ENCODE measurements at regions not wholly inside any gene's neighbourhood (a gene's known extent, or its start where the extent isn't known, plus 50 kb on each side); places are given as distances from the start of the nearest gene placed in this dataset.

DNA sequence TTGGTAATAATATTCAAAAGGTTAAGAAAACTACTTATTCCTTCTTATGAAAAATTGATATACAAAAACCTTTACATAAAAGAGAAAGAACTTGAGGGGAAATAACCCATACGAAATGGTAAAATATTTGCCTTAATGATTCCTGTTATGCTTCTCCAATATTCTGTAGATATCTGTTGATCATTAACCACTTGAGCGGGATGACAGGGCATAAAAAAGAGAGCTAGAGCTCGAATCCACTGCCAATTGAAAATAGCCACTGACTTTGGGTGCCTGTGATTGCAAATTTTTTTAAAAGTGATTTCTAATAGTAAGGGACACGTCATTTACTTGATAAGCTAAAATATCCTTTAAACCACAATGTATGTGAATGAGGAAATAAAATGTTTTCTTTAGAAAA lies 188.1 kb downstream of the MOXD1 start:
- peaks cover 4% of the 10 kb centered on the region; the same call in 1 of the 2 replicates for H3K36me3 Mint-ChIP-seq (ENCODE audit: low read depth)
- no peak overlapping the region for H3K27ac Mint-ChIP-seq
- TF ChIP-seq, protein P1, sequence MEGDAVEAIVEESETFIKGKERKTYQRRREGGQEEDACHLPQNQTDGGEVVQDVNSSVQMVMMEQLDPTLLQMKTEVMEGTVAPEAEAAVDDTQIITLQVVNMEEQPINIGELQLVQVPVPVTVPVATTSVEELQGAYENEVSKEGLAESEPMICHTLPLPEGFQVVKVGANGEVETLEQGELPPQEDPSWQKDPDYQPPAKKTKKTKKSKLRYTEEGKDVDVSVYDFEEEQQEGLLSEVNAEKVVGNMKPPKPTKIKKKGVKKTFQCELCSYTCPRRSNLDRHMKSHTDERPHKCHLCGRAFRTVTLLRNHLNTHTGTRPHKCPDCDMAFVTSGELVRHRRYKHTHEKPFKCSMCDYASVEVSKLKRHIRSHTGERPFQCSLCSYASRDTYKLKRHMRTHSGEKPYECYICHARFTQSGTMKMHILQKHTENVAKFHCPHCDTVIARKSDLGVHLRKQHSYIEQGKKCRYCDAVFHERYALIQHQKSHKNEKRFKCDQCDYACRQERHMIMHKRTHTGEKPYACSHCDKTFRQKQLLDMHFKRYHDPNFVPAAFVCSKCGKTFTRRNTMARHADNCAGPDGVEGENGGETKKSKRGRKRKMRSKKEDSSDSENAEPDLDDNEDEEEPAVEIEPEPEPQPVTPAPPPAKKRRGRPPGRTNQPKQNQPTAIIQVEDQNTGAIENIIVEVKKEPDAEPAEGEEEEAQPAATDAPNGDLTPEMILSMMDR (IDR thresholded peaks at IDR 0.05), result no peak
- H3K4me3 Mint-ChIP-seq, result no peak overlapping the region
- DNase-seq, result no peak
- H3K9me3 Mint-ChIP-seq, result no peaks in the 10 kb centered on the region
- H3K4me1 Mint-ChIP-seq (ENCODE audit: low read depth), result peaks cover 26% of the 10 kb centered on the region
- peaks cover 3% of the 10 kb centered on the region; the same call in 1 of the 2 replicates for H3K27me3 Mint-ChIP-seq (ENCODE audit: insufficient read depth)

DNA sequence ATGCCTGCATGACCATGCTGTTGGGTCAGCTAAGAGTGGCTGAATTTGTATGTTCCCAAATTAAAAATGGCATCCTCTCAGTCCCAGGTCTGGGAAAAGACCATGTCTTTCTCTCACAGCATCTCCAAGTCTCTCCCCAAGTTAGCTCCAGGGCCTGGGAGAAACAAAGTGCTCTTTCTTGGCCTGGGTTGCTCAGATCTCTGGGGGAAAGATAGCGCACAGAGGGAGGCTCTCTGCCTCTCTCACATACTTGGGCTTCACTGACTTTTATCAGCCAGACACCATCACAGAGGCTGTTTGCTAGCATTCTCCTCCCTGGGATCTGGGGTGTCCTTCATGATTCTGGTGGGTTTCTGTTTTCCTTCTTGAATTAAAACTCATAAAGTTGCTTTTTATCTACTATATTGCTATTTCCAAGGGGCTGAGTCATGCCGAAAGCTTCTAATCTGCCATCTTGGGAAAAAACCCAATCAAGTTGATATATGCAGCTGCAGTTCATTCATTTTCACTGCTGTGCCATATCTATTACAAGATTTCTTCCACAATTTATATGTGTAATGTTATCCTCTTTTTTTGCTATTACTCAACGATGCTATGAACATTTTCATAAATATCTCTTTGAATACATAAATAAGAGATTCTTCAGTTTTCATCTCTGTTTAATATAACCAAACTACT lies 190.2 kb downstream of the MOXD1 start:
- no peak overlapping the region for H3K27ac Mint-ChIP-seq

DNA sequence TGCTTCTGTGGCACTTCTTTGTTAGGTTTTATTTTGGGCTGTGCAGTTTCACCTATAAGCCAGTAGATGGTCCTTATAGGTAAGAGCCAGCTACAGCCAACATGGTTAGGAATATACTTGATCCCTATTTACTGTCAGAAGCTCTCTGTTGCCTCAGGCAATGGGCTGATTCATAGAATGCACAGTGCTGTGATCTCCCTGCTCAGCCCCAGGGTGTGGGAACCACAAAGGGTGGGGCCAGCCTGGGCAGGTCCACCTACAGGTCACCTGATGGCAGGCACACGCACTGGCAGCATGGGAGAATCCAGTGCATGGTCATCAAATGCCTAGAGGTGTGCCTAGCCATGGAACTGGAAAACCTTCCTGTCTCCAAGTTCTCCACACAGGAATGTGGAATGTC lies 191.9 kb downstream of the MOXD1 start:
- DNase-seq, result peak; percentile 76
- H3K27me3 Mint-ChIP-seq (ENCODE audit: insufficient read depth), result peaks cover 3% of the 10 kb centered on the region; the same call in 1 of the 2 replicates
- H3K9me3 Mint-ChIP-seq, result no peaks in the 10 kb centered on the region
- H3K27ac Mint-ChIP-seq, result no peak overlapping the region
- peaks cover 4% of the 10 kb centered on the region; the same call in 1 of the 2 replicates for H3K36me3 Mint-ChIP-seq (ENCODE audit: low read depth)
- TF ChIP-seq, protein P1 (IDR thresholded peaks at IDR 0.05), result peak; percentile 28; the same call in 1 of the 2 replicates
- peaks cover 19% of the 10 kb centered on the region for H3K4me1 Mint-ChIP-seq (ENCODE audit: low read depth)
- H3K4me3 Mint-ChIP-seq, result no peak overlapping the region

More for the DNA sequence above, 190.2 kb downstream of the MOXD1 start:
- H3K4me1 Mint-ChIP-seq (ENCODE audit: low read depth), result peaks cover 25% of the 10 kb centered on the region
- peaks cover 4% of the 10 kb centered on the region; the same call in 1 of the 2 replicates for H3K36me3 Mint-ChIP-seq (ENCODE audit: low read depth)
- no peak for DNase-seq
- TF ChIP-seq, protein P1 (IDR thresholded peaks at IDR 0.05), result no peak
- no peak overlapping the region for H3K4me3 Mint-ChIP-seq
- no peaks in the 10 kb centered on the region for H3K9me3 Mint-ChIP-seq
- peaks cover 3% of the 10 kb centered on the region; the same call in 1 of the 2 replicates for H3K27me3 Mint-ChIP-seq (ENCODE audit: insufficient read depth)

DNA sequence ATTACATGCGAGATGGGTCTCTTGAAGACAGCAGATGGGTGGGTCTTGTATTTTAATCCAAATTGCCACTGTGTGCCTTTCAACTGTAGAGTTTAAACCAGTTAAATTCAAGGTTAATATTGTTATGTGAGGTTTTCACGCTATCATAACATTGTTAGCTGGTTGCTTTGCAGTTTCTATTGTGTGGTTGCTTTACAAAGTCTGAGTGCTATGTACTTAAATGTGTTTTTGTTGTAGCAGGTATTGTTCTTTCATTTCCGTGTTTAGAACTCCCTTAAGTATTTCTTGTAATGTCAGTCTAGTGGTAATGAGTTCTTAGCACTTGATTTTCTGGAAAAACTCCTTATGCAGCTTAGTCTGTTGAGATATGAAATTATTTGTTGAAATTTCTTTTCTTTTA lies 193.3 kb downstream of the MOXD1 start:
- Mint-ChIP-seq H3K36me3 (ENCODE audit: low read depth) (peaks cover 4% of the 10 kb centered on the region; the same call in 1 of the 2 replicates), H3K4me1 (ENCODE audit: low read depth) (peaks cover 21% of the 10 kb centered on the region), H3K9me3 (no peaks in the 10 kb centered on the region), H3K27ac (no peak overlapping the region), H3K4me3 (no peak overlapping the region), H3K27me3 (ENCODE audit: insufficient read depth) (peaks cover 3% of the 10 kb centered on the region; the same call in 1 of the 2 replicates)
- no peak for DNase-seq
- TF ChIP-seq, protein P1 (IDR thresholded peaks at IDR 0.05), result no peak

DNA sequence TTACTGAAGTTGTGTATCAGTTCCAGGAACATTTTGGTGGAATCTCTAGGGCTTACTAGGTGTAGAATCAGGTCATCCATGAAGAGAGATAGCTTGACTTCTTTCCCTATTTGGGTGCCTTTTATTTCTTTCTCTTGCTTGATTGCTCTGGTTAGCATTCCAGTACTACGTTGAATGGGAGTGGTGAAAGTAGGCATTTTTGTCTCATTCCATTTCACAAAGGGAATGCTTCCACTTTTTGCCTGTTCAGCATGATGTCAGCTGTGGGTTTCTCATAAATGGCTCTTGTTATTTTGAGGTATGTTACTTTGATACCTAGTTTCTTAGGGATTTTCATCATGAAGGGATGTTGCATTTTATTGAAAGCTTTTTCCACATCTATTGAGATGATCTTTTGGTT lies 195.3 kb downstream of the MOXD1 start:
- Mint-ChIP-seq H3K9me3 (no peaks in the 10 kb centered on the region), H3K4me3 (no peak overlapping the region), H3K4me1 (ENCODE audit: low read depth) (peaks cover 24% of the 10 kb centered on the region), H3K36me3 (ENCODE audit: low read depth) (peaks cover 4% of the 10 kb centered on the region; the same call in 1 of the 2 replicates), H3K27me3 (ENCODE audit: insufficient read depth) (peaks cover 3% of the 10 kb centered on the region; the same call in 1 of the 2 replicates), H3K27ac (no peak overlapping the region)
- TF ChIP-seq, protein P1 (IDR thresholded peaks at IDR 0.05), result no peak
- DNase-seq, result no peak

All from HFFc6 (cell line).